ENCODE measurements at regions not wholly inside any gene's neighbourhood (a gene's known extent, or its start where the extent isn't known, plus 50 kb on each side); places are given as distances from the start of the nearest gene placed in this dataset.

GRCh38 chr9:87301371-87301770 lies 196.3 kb upstream of the DAPK1 start:
- H3K4me1 ChIP-seq: no peaks in the 10 kb centered on the region
- no peak overlapping the region for H3K27ac ChIP-seq
- DNase-seq: no peak
- H3K9me3 ChIP-seq (replicated peaks): 0 out of 2 replicates have a peak, but pooled peaks cover 4% of the 10 kb centered on the region
- no peak overlapping the region for H3K4me3 ChIP-seq
- H3K36me3 ChIP-seq: no peaks in the 10 kb centered on the region
- no peaks in the 10 kb centered on the region for H3K27me3 ChIP-seq

- Histone ChIP-seq H3K9me3 (replicated peaks) (0 out of 2 replicates have a peak, but pooled peaks cover 4% of the 10 kb centered on the region), H3K4me3 (no peak overlapping the region), H3K27me3 (no peaks in the 10 kb centered on the region), H3K4me1 (no peaks in the 10 kb centered on the region), H3K27ac (no peak overlapping the region), H3K36me3 (no peaks in the 10 kb centered on the region)
- DNase-seq: no peak
Observed at GRCh38 chr9:87305151-87305550, 192.5 kb upstream of the DAPK1 start.

GRCh38 chr9:87306006-87306405 lies 191.7 kb upstream of the DAPK1 start:
- Histone ChIP-seq H3K27me3 (no peaks in the 10 kb centered on the region), H3K27ac (no peak overlapping the region), H3K4me3 (no peak overlapping the region), H3K9me3 (replicated peaks) (0 out of 2 replicates have a peak, but pooled peaks cover 4% of the 10 kb centered on the region), H3K36me3 (no peaks in the 10 kb centered on the region), H3K4me1 (no peaks in the 10 kb centered on the region)
- no peak for DNase-seq

GRCh38 chr9:87307848-87308247 lies 189.8 kb upstream of the DAPK1 start:
- Histone ChIP-seq H3K4me1 (no peaks in the 10 kb centered on the region), H3K27me3 (no peaks in the 10 kb centered on the region), H3K36me3 (no peaks in the 10 kb centered on the region), H3K4me3 (no peak overlapping the region), H3K27ac (no peak overlapping the region), H3K9me3 (replicated peaks) (0 out of 2 replicates have a peak, but pooled peaks cover 4% of the 10 kb centered on the region)
- no peak for DNase-seq

- Histone ChIP-seq H3K4me3 (no peak overlapping the region), H3K9me3 (replicated peaks) (peaks cover 8% of the 10 kb centered on the region), H3K4me1 (no peaks in the 10 kb centered on the region), H3K27ac (no peak overlapping the region), H3K27me3 (no peaks in the 10 kb centered on the region), H3K36me3 (no peaks in the 10 kb centered on the region)
- DNase-seq: no peak
Observed at GRCh38 chr9:87309236-87309635, 188.4 kb upstream of the DAPK1 start.

- no peaks in the 10 kb centered on the region for H3K27me3 ChIP-seq
- no peak overlapping the region for H3K27ac ChIP-seq
- H3K36me3 ChIP-seq: no peaks in the 10 kb centered on the region
- DNase-seq: no peak
- H3K9me3 ChIP-seq (replicated peaks): peaks cover 4% of the 10 kb centered on the region
- H3K4me3 ChIP-seq: no peak overlapping the region
- H3K4me1 ChIP-seq: no peaks in the 10 kb centered on the region
Observed at GRCh38 chr9:87310827-87311523, 186.7 kb upstream of the DAPK1 start.

GRCh38 chr9:87319656-87320055 lies 178.0 kb upstream of the DAPK1 start:
- no peak overlapping the region for H3K4me3 ChIP-seq
- no peak for DNase-seq
- no peaks in the 10 kb centered on the region for H3K27me3 ChIP-seq
- no peak overlapping the region for H3K27ac ChIP-seq
- H3K9me3 ChIP-seq (replicated peaks): no peaks in the 10 kb centered on the region
- H3K36me3 ChIP-seq: no peaks in the 10 kb centered on the region
- peaks cover 6% of the 10 kb centered on the region; the same call in 1 of the 2 replicates for H3K4me1 ChIP-seq

GRCh38 chr9:87320146-87320884 lies 177.4 kb upstream of the DAPK1 start:
- Histone ChIP-seq H3K27ac (no peak overlapping the region), H3K4me3 (no peak overlapping the region), H3K9me3 (replicated peaks) (no peaks in the 10 kb centered on the region), H3K36me3 (no peaks in the 10 kb centered on the region), H3K27me3 (no peaks in the 10 kb centered on the region), H3K4me1 (peaks cover 6% of the 10 kb centered on the region; the same call in 1 of the 2 replicates)
- DNase-seq: no peak

GRCh38 chr9:87322840-87323635 lies 174.6 kb upstream of the DAPK1 start:
- peak in 1 of 2 experiments; percentile 47 for DNase-seq
- no peaks in the 10 kb centered on the region for H3K36me3 ChIP-seq
- no peaks in the 10 kb centered on the region for H3K9me3 ChIP-seq (replicated peaks)
- no peak overlapping the region for H3K27ac ChIP-seq
- H3K4me3 ChIP-seq: no peak overlapping the region
- H3K4me1 ChIP-seq: peaks cover 14% of the 10 kb centered on the region
- no peaks in the 10 kb centered on the region for H3K27me3 ChIP-seq

GRCh38 chr9:87323928-87324327 lies 173.7 kb upstream of the DAPK1 start:
- peaks cover 14% of the 10 kb centered on the region for H3K4me1 ChIP-seq
- no peaks in the 10 kb centered on the region for H3K36me3 ChIP-seq
- peak in 1 of 2 experiments; percentile 27 for DNase-seq
- H3K27me3 ChIP-seq: no peaks in the 10 kb centered on the region
- no peaks in the 10 kb centered on the region for H3K9me3 ChIP-seq (replicated peaks)
- no peak overlapping the region for H3K27ac ChIP-seq
- no peak overlapping the region for H3K4me3 ChIP-seq

- DNase-seq: peak; percentile 35 to 91
- no peaks in the 10 kb centered on the region for H3K36me3 ChIP-seq
Observed at GRCh38 chr9:87324613-87325194, 173.0 kb upstream of the DAPK1 start.

GRCh38 chr9:87327575-87328125 lies 170.0 kb upstream of the DAPK1 start:
- H3K9me3 ChIP-seq (replicated peaks): peaks cover 6% of the 10 kb centered on the region; the same call in 1 of the 2 replicates
- H3K4me3 ChIP-seq: no peak overlapping the region
- H3K27me3 ChIP-seq: no peaks in the 10 kb centered on the region
- peak; percentile 50 to 74 for DNase-seq
- H3K4me1 ChIP-seq: peaks cover 14% of the 10 kb centered on the region
- no peak overlapping the region for H3K27ac ChIP-seq
- no peaks in the 10 kb centered on the region for H3K36me3 ChIP-seq

More at GRCh38 chr9:87324613-87325194, 173.0 kb upstream of the DAPK1 start:
- H3K27ac ChIP-seq: no peak overlapping the region
- peaks cover 14% of the 10 kb centered on the region for H3K4me1 ChIP-seq
- H3K27me3 ChIP-seq: no peaks in the 10 kb centered on the region
- no peaks in the 10 kb centered on the region for H3K9me3 ChIP-seq (replicated peaks)
- no peak overlapping the region for H3K4me3 ChIP-seq

GRCh38 chr9:87333802-87334201 lies 163.9 kb upstream of the DAPK1 start:
- peaks cover 6% of the 10 kb centered on the region; the same call in 1 of the 2 replicates for H3K9me3 ChIP-seq (replicated peaks)
- no peak overlapping the region for H3K27ac ChIP-seq
- no peaks in the 10 kb centered on the region for H3K36me3 ChIP-seq
- no peak overlapping the region for H3K4me3 ChIP-seq
- no peak for DNase-seq
- H3K4me1 ChIP-seq: peaks cover 11% of the 10 kb centered on the region
- no peaks in the 10 kb centered on the region for H3K27me3 ChIP-seq

- no peak for DNase-seq
- H3K27me3 ChIP-seq: no peaks in the 10 kb centered on the region
- H3K4me3 ChIP-seq: no peak overlapping the region
- peaks cover 6% of the 10 kb centered on the region; the same call in 1 of the 2 replicates for H3K9me3 ChIP-seq (replicated peaks)
- peaks cover 11% of the 10 kb centered on the region for H3K4me1 ChIP-seq
- no peak overlapping the region for H3K27ac ChIP-seq
- H3K36me3 ChIP-seq: no peaks in the 10 kb centered on the region
Observed at GRCh38 chr9:87334366-87334765, 163.3 kb upstream of the DAPK1 start.
